NCI-H1930 (cell line): ENCODE measurements at regions not wholly inside any gene's neighbourhood (a gene's known extent, or its start where the extent isn't known, plus 50 kb on each side); places are given as distances from the start of the nearest gene placed in this dataset.

ENCODE experiments used
- DNase-seq, 2 experiments: peaks; one replicate each; lab custom pipeline; 2025; lab: John Stamatoyannopoulos, UW

GRCh38 chr7:113825832-113826231 lies 93.0 kb downstream of the PPP1R3A start:
- DNase-seq, result no peak

- DNase-seq, result no peak
These were observed 94.5 kb downstream of the PPP1R3A start for GRCh38 chr7:113824117-113824823.

GRCh38 chr7:113819474-113819873 lies 99.3 kb downstream of the PPP1R3A start:
- no peak for DNase-seq

GRCh38 chr7:113816639-113817038 lies 102.2 kb downstream of the PPP1R3A start:
- DNase-seq, result no peak

GRCh38 chr7:113813471-113813870 lies 105.3 kb downstream of the PPP1R3A start:
- DNase-seq, result no peak

GRCh38 chr7:113812591-113813255 lies 106.1 kb downstream of the PPP1R3A start:
- DNase-seq, result no peak

GRCh38 chr7:113810080-113810744 lies 108.6 kb downstream of the PPP1R3A start:
- DNase-seq, result no peak

GRCh38 chr7:113809581-113809980 lies 109.2 kb downstream of the PPP1R3A start:
- no peak for DNase-seq

GRCh38 chr7:113806633-113807327 lies 112.0 kb downstream of the PPP1R3A start:
- no peak for DNase-seq

GRCh38 chr7:113805976-113806375 lies 112.8 kb downstream of the PPP1R3A start:
- no peak for DNase-seq

- DNase-seq, result no peak
These were observed 114.2 kb downstream of the PPP1R3A start for GRCh38 chr7:113804475-113805095.

- DNase-seq, result no peak
These were observed 117.1 kb downstream of the PPP1R3A start for GRCh38 chr7:113801751-113802150.

GRCh38 chr7:113800826-113801225 lies 118.0 kb downstream of the PPP1R3A start:
- DNase-seq, result no peak

- no peak for DNase-seq
These were observed 118.9 kb downstream of the PPP1R3A start for GRCh38 chr7:113799896-113800295.

- no peak for DNase-seq
These were observed 121.3 kb downstream of the PPP1R3A start for GRCh38 chr7:113797420-113798010.

- no peak for DNase-seq
These were observed 122.3 kb downstream of the PPP1R3A start for GRCh38 chr7:113796557-113796956.

GRCh38 chr7:113794573-113794972 lies 124.2 kb downstream of the PPP1R3A start:
- DNase-seq, result no peak

- DNase-seq, result no peak
These were observed 125.6 kb downstream of the PPP1R3A start for GRCh38 chr7:113793171-113793570.

GRCh38 chr7:113790025-113790424 lies 128.8 kb downstream of the PPP1R3A start:
- no peak for DNase-seq

GRCh38 chr7:113787106-113787505 lies 131.7 kb downstream of the PPP1R3A start:
- no peak for DNase-seq

- no peak for DNase-seq
These were observed 133.9 kb downstream of the PPP1R3A start for GRCh38 chr7:113784956-113785355.

- DNase-seq, result no peak
These were observed 134.5 kb downstream of the PPP1R3A start for GRCh38 chr7:113784316-113784715.
